Activated CD8-positive, alpha-beta memory T cell treated with anti-CD3 and anti-CD28 coated beads, Interleukin-2, amount 50 U/mL, for 48 hours (primary cell): ENCODE measurements at regions not wholly inside any gene's neighbourhood (a gene's known extent, or its start where the extent isn't known, plus 50 kb on each side); places are given as distances from the start of the nearest gene placed in this dataset.
"Not testable (repeated sequence)": the region's sequence is repeated elsewhere in the genome, so short reads cannot be mapped to it uniquely, and the experiment has no call there.

Source experiments
- DNase-seq: peaks from one replicate; pipeline ENCODE4 v3.0.0-alpha.2; 2020

DNA sequence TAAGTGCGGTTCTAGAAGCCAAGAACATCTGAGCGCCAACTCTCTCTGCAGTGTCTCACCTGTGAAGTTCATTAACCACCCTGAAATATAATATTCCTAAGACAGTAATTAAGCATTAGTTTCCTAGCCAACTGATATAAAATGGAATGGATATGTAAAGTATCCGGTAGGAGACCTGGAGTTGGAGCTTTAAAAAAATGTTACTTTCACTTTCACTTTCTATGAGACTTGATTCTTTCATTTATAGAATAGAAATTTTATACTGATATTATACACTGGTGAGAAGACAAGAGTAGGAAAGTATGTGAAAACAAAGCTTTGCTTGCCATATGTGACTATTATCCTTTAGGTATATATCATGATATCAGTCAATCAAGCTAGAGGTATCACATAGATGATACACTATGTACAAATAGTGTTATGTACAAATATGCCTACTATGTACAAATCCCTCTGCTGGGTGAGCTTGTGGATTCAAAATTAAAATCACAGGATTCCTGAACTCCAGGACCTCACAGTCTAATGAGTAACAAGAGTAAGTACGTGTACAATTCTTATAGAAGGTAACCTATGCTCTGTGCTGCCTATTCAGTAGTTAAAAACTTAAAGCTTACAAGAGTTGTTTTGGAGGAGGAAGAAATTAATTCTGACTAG, 934.2 kb downstream of the TTLL7 start:
- DNase-seq: no peak

- DNase-seq: no peak
These were observed 938.1 kb downstream of the TTLL7 start for GRCh38 chr1:83060651-83061390.

GRCh38 chr1:83060221-83060620, 938.7 kb downstream of the TTLL7 start:
- no peak for DNase-seq

DNA sequence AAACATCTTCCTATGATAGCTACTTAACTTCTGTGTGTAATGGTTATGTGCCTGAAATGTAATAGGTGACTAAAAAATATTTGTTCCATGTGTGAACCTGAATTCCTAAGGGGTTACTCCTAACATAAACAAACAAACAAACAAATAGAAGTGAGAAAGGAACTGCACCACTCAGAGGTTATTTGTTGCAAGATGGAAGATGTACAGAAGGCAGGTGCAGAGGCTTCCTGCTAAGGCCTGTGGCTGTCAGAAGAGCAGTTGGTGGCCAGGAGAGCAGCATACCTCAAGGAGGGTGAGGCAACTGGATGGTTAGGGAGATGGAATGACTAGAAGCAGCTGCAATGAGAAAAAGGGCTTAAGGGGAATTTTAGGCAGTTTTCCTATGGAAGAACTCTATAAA, 940.6 kb downstream of the TTLL7 start:
- DNase-seq: no peak

DNA sequence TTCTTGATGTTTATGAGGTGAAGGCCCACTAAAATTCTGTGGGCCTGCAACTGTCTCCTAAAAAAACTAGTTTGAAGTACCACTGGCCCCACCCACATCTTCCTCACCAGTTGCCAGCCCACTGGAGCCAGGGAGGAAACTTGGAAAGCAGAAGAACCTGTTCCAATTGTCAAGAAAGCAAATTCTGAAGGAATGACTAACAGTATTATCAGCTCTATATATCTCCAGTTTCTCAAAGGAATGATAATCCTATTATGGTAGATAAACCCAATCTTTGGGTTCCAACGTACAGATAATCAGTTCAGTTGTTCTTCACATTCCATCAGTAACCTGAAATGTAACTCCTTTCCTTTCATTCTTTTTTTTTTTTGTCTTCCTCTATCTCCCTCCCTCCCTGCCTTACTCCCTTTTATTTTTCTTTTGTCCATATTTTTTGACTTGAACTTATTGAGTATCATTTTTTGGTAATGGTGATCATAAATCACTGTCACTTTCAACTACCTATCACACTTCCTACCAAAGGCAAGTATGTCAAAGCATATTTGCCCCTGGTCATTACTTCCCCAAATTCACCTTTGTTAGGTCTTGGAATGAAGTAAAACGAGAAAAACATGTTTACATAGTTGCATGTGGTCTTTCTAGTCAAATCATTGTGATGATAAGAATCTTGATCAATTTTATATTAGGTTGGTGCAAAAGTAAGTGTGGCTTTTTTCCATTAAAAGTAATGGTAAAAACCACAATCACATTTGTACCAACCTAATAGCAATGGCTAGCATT, 943.4 kb downstream of the TTLL7 start:
- DNase-seq: no peak

DNA sequence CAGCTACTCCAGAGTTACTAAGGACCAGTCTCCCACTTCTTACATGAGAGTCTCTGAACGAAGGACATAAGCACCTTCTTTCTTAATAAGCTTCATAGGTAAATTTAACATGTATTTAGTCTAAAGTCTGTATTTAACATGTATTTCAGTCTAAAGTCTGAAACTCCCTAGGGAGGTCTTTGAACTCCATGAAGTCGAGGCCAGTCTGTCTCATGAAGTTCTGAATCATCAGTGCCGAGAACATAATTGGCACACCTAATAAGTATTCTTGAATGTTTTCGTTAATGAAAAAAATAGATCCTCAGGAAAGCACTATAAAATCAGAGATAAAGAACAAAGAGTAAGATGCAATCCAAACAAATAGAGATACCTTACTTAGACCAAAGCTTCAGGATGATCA, 945.5 kb downstream of the TTLL7 start:
- no peak for DNase-seq

- DNase-seq: no peak
These were observed 946.1 kb downstream of the TTLL7 start for GRCh38 chr1:83052865-83053264.

- not testable (repeated sequence) for DNase-seq
These were observed 947.9 kb downstream of the TTLL7 start for GRCh38 chr1:83051053-83051452.

DNA sequence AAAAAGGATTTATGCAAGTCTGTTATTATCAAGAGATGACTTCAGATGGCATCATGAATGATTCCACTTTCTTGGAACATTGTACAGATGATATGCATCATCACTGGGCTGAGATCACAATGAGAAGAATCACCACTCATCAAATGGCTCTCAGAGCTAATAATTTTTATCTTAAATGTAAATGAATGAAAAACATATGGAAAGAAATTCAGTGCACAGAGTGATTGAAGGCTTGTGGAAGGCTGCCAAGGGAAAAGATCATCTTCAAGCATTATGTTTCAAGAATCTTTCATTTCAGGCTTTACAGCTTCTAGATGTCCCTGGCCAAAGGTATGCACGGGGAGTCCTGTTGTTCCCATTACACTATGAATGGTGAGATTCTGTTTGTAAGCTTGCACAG, 955.7 kb downstream of the TTLL7 start:
- DNase-seq: no peak

DNA sequence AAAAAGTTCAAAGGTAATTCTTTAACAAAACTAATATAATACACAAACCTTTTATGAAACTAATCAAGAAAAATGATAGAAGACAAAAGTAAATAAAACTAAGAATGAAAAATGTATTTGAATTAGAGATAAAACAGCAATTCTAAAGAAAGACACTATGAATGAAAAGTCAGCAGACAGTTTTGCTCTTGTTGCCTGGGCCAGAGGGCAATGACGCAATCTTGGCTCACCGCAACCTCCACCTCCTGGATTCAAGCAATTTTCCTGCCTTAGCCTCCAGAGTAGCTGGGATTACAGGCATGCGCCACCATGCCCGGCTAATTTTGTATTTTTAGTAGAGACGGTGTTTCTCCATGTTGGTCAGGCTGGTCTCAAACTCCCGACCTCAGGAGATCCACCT, 959.8 kb downstream of the TTLL7 start:
- not testable (repeated sequence) for DNase-seq

GRCh38 chr1:83034851-83035250, 964.1 kb downstream of the TTLL7 start:
- no peak for DNase-seq

DNA sequence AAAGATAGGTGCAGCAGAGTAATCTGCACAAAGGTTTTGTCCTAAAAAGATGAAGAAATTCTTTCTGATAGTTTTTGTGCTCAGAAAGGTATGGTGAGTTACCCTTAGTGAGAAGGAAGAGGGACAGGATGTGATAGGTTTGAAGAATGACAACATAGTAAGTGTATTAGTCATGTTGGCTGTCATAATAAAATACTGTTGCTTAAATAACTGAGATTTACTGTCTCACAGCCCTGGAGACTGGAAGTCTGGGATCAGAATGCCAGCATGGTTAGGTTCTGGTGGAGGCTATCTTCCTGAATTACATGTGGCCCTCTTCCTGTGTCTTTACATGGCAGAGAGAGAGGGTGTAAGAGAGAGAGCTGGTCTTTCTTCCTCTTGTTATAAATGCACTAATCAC, 965.2 kb downstream of the TTLL7 start:
- DNase-seq: no peak

- DNase-seq: no peak
These were observed 969.0 kb downstream of the TTLL7 start for GRCh38 chr1:83029916-83030315.

DNA sequence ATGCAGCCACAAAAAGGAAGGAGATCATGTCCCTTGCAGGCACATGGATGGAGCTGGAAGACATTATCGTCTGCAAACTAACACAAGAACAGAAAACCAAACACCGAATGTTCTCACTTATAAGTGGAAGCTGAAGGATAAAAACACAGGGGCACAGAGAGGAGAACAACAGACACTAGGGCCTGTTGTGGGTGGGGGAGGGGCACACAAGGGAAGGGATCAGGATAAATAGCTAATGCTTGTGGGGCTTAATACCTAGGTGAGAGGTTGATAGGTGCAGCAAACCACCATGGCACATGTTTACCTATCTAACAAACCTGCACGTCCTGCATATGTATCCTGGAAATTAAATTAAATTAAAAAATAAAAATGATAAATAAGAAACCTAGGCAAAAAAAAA, 969.9 kb downstream of the TTLL7 start:
- no peak for DNase-seq

GRCh38 chr1:83028467-83028866, 970.5 kb downstream of the TTLL7 start:
- no peak for DNase-seq

- no peak for DNase-seq
These were observed 971.4 kb downstream of the TTLL7 start for GRCh38 chr1:83027511-83027910.

GRCh38 chr1:83026745-83027144, 972.2 kb downstream of the TTLL7 start:
- DNase-seq: no peak

GRCh38 chr1:83024251-83024767, 974.6 kb downstream of the TTLL7 start:
- no peak for DNase-seq

DNA sequence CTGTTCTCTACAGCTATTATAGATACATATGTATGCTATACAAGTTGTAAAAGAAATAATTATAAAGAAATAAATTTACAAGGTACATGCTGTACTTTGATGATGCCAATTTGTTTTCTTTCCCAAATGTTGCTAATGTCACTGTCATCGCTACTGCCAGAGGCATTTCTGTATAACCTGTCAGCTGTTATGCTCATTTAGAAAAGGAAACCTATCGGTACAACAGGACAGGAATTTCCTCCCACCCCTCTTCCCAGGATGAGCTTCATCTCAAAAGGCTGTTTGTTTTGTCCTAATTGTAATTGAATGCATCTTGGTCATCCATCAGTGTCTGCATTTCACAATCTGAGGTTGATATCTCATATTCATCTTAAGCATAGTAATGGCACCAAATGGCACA, 975.7 kb downstream of the TTLL7 start:
- DNase-seq: no peak

DNA sequence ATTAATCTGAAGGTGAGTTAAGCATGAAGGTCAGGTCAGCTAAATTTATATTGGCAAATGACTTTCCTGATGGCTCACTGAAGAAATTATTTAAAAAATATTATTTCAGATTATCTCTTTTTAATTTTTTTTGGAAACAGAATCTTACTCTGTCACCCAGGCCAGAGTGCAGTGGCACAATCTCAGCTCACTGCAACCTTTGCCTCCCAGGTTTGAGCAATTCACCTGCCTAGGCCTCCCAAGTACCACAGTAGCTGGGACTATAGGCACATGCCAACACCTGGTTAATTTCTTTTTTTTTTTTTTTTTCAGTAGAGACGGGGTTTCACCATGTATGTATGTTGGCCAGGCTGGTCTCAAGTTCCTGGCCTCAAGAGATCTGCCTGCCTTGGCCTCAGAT, 976.7 kb downstream of the TTLL7 start:
- DNase-seq: no peak

- no peak for DNase-seq
These were observed 981.2 kb downstream of the TTLL7 start for GRCh38 chr1:83017701-83018100.

GRCh38 chr1:83017276-83017675, 981.7 kb downstream of the TTLL7 start:
- no peak for DNase-seq

DNA sequence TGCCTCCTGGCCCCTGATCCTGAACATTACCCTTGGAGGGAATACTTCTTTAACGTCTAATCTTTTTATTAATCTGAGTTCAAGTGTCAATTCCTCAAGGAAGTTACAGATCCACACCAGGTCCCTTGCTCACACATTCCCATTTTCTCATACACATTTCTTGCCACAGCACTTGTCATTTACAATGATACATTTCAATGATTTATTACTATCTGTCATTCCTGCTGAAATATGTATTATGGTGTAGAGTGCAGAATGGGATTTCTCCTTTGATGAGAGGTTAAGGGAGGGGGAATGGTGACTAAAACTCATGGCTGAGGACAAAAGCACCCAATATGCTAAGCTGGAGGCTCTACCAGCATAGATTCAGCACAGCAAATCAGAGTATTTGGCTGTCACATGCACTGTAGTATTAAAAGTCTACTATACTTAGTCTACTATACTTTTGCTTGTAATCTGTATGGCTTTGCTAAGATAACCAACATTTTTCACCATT, 982.5 kb downstream of the TTLL7 start:
- no peak for DNase-seq

DNA sequence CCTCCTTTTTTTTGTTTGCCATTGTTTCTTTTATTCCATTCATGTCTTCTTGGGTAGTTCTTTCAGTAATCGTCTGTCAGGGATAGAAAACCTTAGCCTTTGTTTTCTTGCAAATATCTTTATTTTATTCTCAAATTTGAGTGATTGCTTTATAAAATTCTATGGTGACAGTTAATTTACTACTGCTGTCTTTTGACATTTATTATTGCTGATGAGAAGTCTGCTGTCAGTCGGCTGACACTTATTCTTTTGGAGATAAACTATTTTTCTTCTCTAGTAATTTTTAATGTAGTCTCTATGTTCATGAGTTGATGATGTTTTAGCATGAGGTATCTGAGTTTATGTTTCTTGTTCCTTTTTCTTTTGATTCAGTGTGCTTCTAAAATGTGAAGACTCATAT, 983.8 kb downstream of the TTLL7 start:
- no peak for DNase-seq
